Esophagus muscularis mucosa (tissue), 3 donors: ENCODE measurements at regions not wholly inside any gene's neighbourhood (a gene's known extent, or its start where the extent isn't known, plus 50 kb on each side); places are given as distances from the start of the nearest gene placed in this dataset.

Source experiments
- CTCF ChIP-seq, 3 experiments: fragments of 200-600 bp in 2 of 3; fragments of 450-650 bp in 1 of 3; sonication (generic) in 2 of 3; IDR thresholded peaks; one replicate each; pipeline ENCODE4 v1.5.1; 2017 to 2019; ENCODE audit warnings: antibody characterized with exemption in 3 of 3, mild to moderate bottlenecking in 2 of 3, moderate library complexity in 1 of 3
- POLR2A ChIP-seq: fragments of 450-650 bp; IDR thresholded peaks from one replicate; pipeline ENCODE4 v1.6.1; 2017; ENCODE audit warnings: antibody characterized with exemption, moderate library complexity, mild to moderate bottlenecking, low read depth

DNA sequence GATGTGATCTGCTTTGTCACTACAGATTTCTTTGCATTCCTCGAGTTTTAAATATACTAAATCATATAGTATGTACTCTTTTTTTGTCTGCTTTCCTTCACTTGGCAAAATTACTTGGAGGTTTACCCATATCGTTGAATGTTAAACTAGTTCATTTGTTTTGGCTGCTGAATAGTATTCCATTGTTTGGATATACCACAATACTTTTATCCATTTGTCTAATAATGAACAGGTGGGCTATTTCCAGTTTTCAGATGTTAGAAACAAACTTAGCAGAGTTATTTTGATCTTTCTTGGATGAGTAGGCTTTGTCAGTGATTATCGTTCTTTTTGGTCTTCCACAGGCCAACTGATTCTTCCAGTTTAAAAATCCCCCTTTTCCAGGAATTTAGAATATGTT is 154.0 kb upstream of the TGFBR2 start:
- no peak for TF ChIP-seq CTCF (IDR thresholded peaks at IDR 0.05)
- no peak for TF ChIP-seq POLR2A
